OCI-LY3 (cell line): ENCODE measurements at regions not wholly inside any gene's neighbourhood (a gene's known extent, or its start where the extent isn't known, plus 50 kb on each side); places are given as distances from the start of the nearest gene placed in this dataset.

ENCODE experiments used
- CTCF ChIP-seq: fragments of 200-600, 300-600 bp; sonication (generic); IDR thresholded peaks from 2 replicates; pipeline ENCODE4 v1.5.1; 2014; ENCODE audit warnings: antibody characterized with exemption, low read length, low read depth
- EZH2phosphoT487 ChIP-seq: fragments of 200-600 bp; shearing (Covaris generic); IDR thresholded peaks from 2 replicates; pipeline ENCODE4 v1.6.1; 2018; ENCODE audit warnings: antibody characterized with exemption, mixed run types, low read depth

DNA sequence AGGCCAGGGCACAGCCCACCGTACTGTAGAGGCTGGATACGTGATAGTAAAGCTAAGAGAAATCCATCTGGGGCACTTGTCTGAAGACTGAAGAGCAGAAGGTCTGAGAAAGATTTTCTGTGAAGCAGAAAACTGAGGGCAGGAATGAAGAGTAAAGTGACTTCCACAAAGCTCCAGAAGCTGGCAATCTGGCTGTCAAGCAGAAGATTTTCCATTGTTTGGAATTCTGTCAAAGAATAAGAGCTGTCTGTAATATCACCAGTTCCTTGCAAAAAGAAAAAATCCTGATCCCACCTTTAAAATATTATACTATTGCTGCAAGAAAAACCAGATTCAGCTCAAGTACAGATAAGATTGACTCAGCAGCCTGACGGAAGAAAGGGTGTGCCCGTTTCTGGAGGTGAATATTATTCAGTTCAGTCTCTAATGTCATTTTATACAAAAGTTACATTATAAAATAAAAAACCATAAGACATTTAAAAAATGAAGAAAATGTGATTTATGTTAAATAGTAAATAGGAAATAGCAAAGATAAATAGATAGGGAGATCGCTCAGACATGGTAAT lies 550.4 kb upstream of the SGO1 start:
- TF ChIP-seq CTCF (no peak), EZH2phosphoT487 (no peak)
